Caco-2 (cell line): ENCODE measurements at regions not wholly inside any gene's neighbourhood (a gene's known extent, or its start where the extent isn't known, plus 50 kb on each side); places are given as distances from the start of the nearest gene placed in this dataset.

Experiments used
- BruUV-seq: library from RNA; stranded (reverse); fragments of 400-500 nt; replicated peaks from 2 replicates; lab custom pipeline; 2021; lab: Mats Ljungman, UMichigan
- CTCF ChIA-PET: fragments of 300-600 bp; sonication (Branson Sonifier 250); formaldehyde crosslinking; loops from one replicate; lab custom pipeline; 2022; ENCODE audit warnings: antibody characterized with exemption; lab: Charles Lee
- POLR2A ChIA-PET: fragments of 300-600 bp; sonication (Branson Sonifier 250); formaldehyde crosslinking; loops from one replicate; lab custom pipeline; 2022; ENCODE audit warnings: antibody characterized with exemption; lab: Charles Lee
- DNase-seq, 2 experiments: peaks; one replicate each; pipeline versions ENCODE4 v3.0.0 to v3.0.0-alpha.2; 2020 to 2022
- H3K27me3 ChIP-seq: replicated peaks from 2 replicates; pipeline ENCODE4 v1.6.0; 2011; ENCODE audit warnings: low read length; ENCODE audit not compliant: control insufficient read depth, insufficient read depth
- H3K36me3 ChIP-seq: 2 replicates; pipeline ENCODE4 v1.5.1; 2011; ENCODE audit warnings: low read length; ENCODE audit not compliant: control insufficient read depth, insufficient read depth
- H3K4me1 ChIP-seq: fragments of 250-450 bp; sonication (Bioruptor Pico); 2 replicates; pipeline ENCODE4 v1.5.1; 2020; ENCODE audit warnings: mild to moderate bottlenecking
- H3K4me3 ChIP-seq: 2 replicates; pipeline ENCODE4 v1.5.1; 2011; ENCODE audit warnings: low read depth, mild to moderate bottlenecking, control low read depth, low read length
- H3K9me3 ChIP-seq: fragments of 250-450 bp; sonication (Bioruptor Pico); 2 replicates; pipeline ENCODE4 v1.5.1; 2020; ENCODE audit warnings: mild to moderate bottlenecking, moderate library complexity
- H3K27ac Mint-ChIP-seq: one replicate; pipeline ENCODE4 v1.8.0; 2022; ENCODE audit warnings: mixed read lengths; ENCODE audit not compliant: unreplicated experiment
- H3K27me3 Mint-ChIP-seq: one replicate; pipeline ENCODE4 v1.8.0; 2022; ENCODE audit warnings: mixed read lengths; ENCODE audit not compliant: insufficient read depth, unreplicated experiment
- H3K36me3 Mint-ChIP-seq: one replicate; pipeline ENCODE4 v1.8.0; 2022; ENCODE audit warnings: mild to moderate bottlenecking, mixed read lengths; ENCODE audit not compliant: insufficient read depth, unreplicated experiment
- H3K4me1 Mint-ChIP-seq: one replicate; pipeline ENCODE4 v1.8.0; 2022; ENCODE audit warnings: low read depth, mixed read lengths; ENCODE audit not compliant: unreplicated experiment
- H3K4me3 Mint-ChIP-seq: one replicate; pipeline ENCODE4 v1.8.0; 2022; ENCODE audit warnings: mild to moderate bottlenecking, moderate library complexity, mixed read lengths; ENCODE audit not compliant: unreplicated experiment
- H3K9me3 Mint-ChIP-seq: one replicate; pipeline ENCODE4 v1.8.0; 2022; ENCODE audit warnings: mixed read lengths; ENCODE audit not compliant: unreplicated experiment
- intact Hi-C: fragments of 100-400 bp; cut with micrococcal nuclease; formaldehyde crosslinking; loops from one replicate; pipeline ENCODE4 v1.10.0; 2022; ENCODE audit not compliant: unreplicated experiment
- TF ChIP-seq, protein P1 (sequence below), 2 experiments: fragments of 200-600 bp in 1 of 2; IDR thresholded peaks; 1 replicate in 1 of 2; 2 replicates in 1 of 2; pipeline versions ENCODE4 v1.5.1 to v1.8.0; 2011 to 2022; ENCODE audit warnings: antibody characterized with exemption in 1 of 2, control low read depth in 1 of 2, inconsistent platforms in 1 of 2, low read depth in 1 of 2, low read length in 1 of 2, mild to moderate bottlenecking in 1 of 2, moderate library complexity in 1 of 2; ENCODE audit not compliant: insufficient read depth in 1 of 2, severe bottlenecking in 1 of 2, unreplicated experiment in 1 of 2

DNA sequence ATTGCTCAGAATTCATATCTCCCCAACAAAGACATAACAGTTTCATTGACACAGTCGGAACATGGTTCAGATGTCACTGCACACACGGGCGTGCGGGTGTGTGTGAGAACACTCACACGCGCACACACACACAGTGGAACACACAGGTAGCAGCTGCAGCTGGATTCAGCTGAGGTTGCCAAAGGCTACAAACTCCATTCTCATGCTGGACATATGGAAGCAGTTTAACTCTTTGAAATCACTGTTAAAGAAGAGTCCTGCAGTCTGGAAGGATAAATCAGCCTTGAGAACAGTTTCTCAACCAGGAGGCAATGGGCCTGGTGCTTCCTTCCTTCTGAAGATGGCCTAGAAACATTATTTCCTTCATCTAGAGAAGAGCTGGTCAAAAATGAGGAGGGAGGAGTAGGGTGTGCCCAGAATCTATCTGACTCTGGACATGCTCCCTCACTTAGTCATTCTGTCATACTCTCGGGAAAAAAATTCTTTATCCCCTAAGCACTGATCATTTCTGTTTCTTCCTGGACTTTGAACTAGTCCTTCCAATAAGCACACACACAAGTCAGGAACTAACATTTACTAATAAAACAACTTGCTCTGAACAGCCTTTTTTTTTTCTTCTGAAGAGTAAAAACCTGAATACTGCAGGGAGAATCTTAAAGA, 160.6 kb downstream of the ZDHHC21 start:
- Mint-ChIP-seq H3K4me3 (no peak overlapping the region), H3K27ac (no peak overlapping the region), H3K9me3 (no peaks in the 10 kb centered on the region), H3K27me3 (no peaks in the 10 kb centered on the region), H3K4me1 (peaks cover 6% of the 10 kb centered on the region), H3K36me3 (no peaks in the 10 kb centered on the region)
- BruUV-seq: no TSS peak
- CTCF ChIA-PET: no interaction called here
- peaks cover 3% of the 10 kb centered on the region; the same call in 1 of the 2 replicates for H3K4me1 ChIP-seq
- no peak overlapping the region for H3K4me3 ChIP-seq
- intact Hi-C loops: no loop called here
- no peaks in the 10 kb centered on the region for H3K9me3 ChIP-seq
- DNase-seq: no peak
- no peaks in the 10 kb centered on the region for H3K36me3 ChIP-seq
- no peaks in the 10 kb centered on the region for H3K27me3 ChIP-seq
- TF ChIP-seq, protein P1, sequence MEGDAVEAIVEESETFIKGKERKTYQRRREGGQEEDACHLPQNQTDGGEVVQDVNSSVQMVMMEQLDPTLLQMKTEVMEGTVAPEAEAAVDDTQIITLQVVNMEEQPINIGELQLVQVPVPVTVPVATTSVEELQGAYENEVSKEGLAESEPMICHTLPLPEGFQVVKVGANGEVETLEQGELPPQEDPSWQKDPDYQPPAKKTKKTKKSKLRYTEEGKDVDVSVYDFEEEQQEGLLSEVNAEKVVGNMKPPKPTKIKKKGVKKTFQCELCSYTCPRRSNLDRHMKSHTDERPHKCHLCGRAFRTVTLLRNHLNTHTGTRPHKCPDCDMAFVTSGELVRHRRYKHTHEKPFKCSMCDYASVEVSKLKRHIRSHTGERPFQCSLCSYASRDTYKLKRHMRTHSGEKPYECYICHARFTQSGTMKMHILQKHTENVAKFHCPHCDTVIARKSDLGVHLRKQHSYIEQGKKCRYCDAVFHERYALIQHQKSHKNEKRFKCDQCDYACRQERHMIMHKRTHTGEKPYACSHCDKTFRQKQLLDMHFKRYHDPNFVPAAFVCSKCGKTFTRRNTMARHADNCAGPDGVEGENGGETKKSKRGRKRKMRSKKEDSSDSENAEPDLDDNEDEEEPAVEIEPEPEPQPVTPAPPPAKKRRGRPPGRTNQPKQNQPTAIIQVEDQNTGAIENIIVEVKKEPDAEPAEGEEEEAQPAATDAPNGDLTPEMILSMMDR (IDR thresholded peaks at IDR 0.05; ENCODE audit: insufficient read depth in 1 of 2, low read depth in 1 of 2, low read length in 1 of 2, severe bottlenecking in 1 of 2, unreplicated experiment in 1 of 2): no peak
- POLR2A ChIA-PET: no interaction called here

DNA sequence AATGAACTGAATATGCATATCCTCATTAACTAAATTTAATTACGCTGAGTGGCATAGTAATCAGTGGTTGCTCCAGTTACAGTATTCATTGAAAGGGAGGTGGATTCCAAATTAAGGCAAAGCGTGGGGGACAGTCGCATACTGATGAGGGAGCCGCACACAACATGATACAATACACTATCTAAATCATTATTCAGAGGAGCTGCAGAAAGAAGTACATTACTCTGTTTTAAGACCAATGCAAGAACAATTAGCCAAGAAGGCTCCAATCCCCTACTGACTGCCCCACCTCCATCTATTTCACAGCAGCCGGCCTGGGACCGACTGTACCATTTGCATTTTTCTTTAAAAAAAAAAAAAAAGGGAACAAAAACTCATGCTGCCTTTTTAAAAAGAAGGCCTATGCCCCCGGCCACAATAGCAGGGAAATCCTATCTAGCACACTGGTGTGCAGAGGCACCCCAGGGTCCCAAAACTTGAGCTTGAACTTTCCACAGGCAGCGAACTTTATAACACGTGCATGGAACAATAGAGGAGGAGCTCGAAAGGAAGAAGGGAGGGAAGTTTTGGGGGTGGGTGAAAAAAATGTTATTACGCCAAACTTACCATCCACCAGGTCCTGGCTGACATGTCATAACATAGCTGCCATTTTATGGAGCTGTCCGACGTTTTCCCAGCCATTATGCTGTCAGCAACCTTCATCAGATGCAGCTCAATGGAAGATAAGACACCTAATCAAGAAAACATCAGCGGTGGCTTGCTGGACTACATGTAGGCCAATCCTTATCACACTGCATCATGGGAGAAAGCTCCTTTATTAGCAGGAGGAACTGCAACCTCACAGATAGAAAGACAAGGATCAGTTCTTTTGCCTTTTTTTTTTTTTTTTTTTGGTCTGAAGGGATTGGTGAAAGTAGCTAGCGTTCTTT, 161.6 kb downstream of the ZDHHC21 start:
- Histone ChIP-seq H3K4me3 (no peak overlapping the region), H3K36me3 (no peaks in the 10 kb centered on the region), H3K4me1 (peaks cover 3% of the 10 kb centered on the region; the same call in 1 of the 2 replicates), H3K9me3 (no peaks in the 10 kb centered on the region), H3K27me3 (no peaks in the 10 kb centered on the region)
- intact Hi-C loops: no loop called here
- no TSS peak for BruUV-seq
- ChIA-PET POLR2A (no interaction called here), CTCF (no interaction called here)
- no peak overlapping the region for H3K4me3 Mint-ChIP-seq
- DNase-seq: no peak
- no peaks in the 10 kb centered on the region for H3K27me3 Mint-ChIP-seq
- TF ChIP-seq, protein P1 (IDR thresholded peaks at IDR 0.05; ENCODE audit: insufficient read depth in 1 of 2, low read depth in 1 of 2, low read length in 1 of 2, severe bottlenecking in 1 of 2, unreplicated experiment in 1 of 2): no peak
- H3K36me3 Mint-ChIP-seq: no peaks in the 10 kb centered on the region
- no peak overlapping the region for H3K27ac Mint-ChIP-seq
- peaks cover 6% of the 10 kb centered on the region for H3K4me1 Mint-ChIP-seq
- H3K9me3 Mint-ChIP-seq: no peaks in the 10 kb centered on the region

DNA sequence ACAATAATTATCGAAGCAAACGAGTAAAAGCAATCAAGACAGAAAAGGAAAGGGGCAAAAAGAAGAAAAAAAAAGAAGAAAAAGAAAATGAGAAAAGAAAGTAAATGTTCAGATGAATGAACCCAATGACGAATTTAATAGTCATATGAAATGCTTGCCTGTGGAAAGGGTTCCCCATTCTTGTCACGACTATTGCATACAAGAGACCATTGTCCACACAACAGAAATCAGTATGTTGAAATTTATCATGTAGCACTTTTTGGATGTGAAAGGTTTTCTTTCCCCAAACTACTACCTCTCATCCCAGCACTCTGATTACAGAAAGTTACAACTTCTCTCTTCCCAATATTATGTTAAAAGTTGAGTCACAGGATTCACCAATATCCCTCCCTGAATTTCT, 162.4 kb downstream of the ZDHHC21 start:
- no TSS peak for BruUV-seq
- CTCF ChIA-PET: no interaction called here
- TF ChIP-seq, protein P1 (IDR thresholded peaks at IDR 0.05; ENCODE audit: insufficient read depth in 1 of 2, low read depth in 1 of 2, low read length in 1 of 2, severe bottlenecking in 1 of 2, unreplicated experiment in 1 of 2): no peak
- Histone ChIP-seq H3K4me3 (no peak overlapping the region), H3K36me3 (no peaks in the 10 kb centered on the region), H3K4me1 (peaks cover 3% of the 10 kb centered on the region; the same call in 1 of the 2 replicates), H3K27me3 (no peaks in the 10 kb centered on the region), H3K9me3 (no peaks in the 10 kb centered on the region)
- H3K4me3 Mint-ChIP-seq: no peak overlapping the region
- H3K36me3 Mint-ChIP-seq: no peaks in the 10 kb centered on the region
- peaks cover 6% of the 10 kb centered on the region for H3K4me1 Mint-ChIP-seq
- no peak overlapping the region for H3K27ac Mint-ChIP-seq
- no peak for DNase-seq
- POLR2A ChIA-PET: no interaction called here
- intact Hi-C loops: no loop called here
- no peaks in the 10 kb centered on the region for H3K27me3 Mint-ChIP-seq
- H3K9me3 Mint-ChIP-seq: no peaks in the 10 kb centered on the region
